ENCODE measurements at regions not wholly inside any gene's neighbourhood (a gene's known extent, or its start where the extent isn't known, plus 50 kb on each side); places are given as distances from the start of the nearest gene placed in this dataset.

DNA sequence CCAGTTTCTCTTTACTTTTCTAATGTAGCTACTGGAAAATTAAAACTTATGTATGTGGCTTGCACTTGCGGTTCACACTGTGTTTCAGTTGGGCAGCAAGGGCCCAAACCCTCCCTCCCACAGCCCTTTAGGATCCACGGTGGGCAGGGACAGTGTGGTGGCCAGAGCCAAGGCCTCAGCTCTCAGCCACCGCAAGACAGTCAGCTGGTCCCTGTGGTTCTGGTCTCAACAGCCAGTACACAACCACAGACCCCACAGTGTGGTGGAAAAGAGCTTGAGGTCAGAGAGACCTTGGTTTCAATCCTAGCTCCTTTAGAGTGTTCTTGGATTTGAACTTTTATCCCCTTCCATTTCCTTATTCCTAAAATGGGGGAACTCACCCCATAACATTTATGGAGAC lies 153.0 kb upstream of the SMIM23 start:
- TF ChIP-seq TCF12 (IDR thresholded peaks at IDR 0.05; ENCODE audit: low read depth) (no peak), CEBPB (IDR thresholded peaks at IDR 0.05) (no peak), FOXM1 (IDR thresholded peaks at IDR 0.05; ENCODE audit: borderline replicate concordance, low read depth) (no peak), MAX (IDR thresholded peaks at IDR 0.05) (no peak), EGR1 (IDR thresholded peaks at IDR 0.05) (no peak), EP300 (IDR thresholded peaks at IDR 0.05; ENCODE audit: borderline replicate concordance) (no peak), ZBTB7A (IDR thresholded peaks at IDR 0.05; ENCODE audit: low read depth) (no peak), TAF1 (IDR thresholded peaks at IDR 0.05; ENCODE audit: low read depth) (no peak), RAD21 (IDR thresholded peaks at IDR 0.05; ENCODE audit: low read depth) (no peak), NFIC (IDR thresholded peaks at IDR 0.05) (no peak), YY1 (IDR thresholded peaks at IDR 0.05; ENCODE audit: low read depth) (no peak), TEAD4 (IDR thresholded peaks at IDR 0.05) (no peak), CREB1 (IDR thresholded peaks at IDR 0.05; ENCODE audit: low read depth) (no peak)
- TF ChIP-seq, protein P1, sequence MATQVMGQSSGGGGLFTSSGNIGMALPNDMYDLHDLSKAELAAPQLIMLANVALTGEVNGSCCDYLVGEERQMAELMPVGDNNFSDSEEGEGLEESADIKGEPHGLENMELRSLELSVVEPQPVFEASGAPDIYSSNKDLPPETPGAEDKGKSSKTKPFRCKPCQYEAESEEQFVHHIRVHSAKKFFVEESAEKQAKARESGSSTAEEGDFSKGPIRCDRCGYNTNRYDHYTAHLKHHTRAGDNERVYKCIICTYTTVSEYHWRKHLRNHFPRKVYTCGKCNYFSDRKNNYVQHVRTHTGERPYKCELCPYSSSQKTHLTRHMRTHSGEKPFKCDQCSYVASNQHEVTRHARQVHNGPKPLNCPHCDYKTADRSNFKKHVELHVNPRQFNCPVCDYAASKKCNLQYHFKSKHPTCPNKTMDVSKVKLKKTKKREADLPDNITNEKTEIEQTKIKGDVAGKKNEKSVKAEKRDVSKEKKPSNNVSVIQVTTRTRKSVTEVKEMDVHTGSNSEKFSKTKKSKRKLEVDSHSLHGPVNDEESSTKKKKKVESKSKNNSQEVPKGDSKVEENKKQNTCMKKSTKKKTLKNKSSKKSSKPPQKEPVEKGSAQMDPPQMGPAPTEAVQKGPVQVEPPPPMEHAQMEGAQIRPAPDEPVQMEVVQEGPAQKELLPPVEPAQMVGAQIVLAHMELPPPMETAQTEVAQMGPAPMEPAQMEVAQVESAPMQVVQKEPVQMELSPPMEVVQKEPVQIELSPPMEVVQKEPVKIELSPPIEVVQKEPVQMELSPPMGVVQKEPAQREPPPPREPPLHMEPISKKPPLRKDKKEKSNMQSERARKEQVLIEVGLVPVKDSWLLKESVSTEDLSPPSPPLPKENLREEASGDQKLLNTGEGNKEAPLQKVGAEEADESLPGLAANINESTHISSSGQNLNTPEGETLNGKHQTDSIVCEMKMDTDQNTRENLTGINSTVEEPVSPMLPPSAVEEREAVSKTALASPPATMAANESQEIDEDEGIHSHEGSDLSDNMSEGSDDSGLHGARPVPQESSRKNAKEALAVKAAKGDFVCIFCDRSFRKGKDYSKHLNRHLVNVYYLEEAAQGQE (IDR thresholded peaks at IDR 0.05; ENCODE audit: low read depth), result no peak
- TF ChIP-seq, protein P2, sequence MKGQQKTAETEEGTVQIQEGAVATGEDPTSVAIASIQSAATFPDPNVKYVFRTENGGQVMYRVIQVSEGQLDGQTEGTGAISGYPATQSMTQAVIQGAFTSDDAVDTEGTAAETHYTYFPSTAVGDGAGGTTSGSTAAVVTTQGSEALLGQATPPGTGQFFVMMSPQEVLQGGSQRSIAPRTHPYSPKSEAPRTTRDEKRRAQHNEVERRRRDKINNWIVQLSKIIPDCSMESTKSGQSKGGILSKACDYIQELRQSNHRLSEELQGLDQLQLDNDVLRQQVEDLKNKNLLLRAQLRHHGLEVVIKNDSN (IDR thresholded peaks at IDR 0.05), result no peak

- TF ChIP-seq NFIC (IDR thresholded peaks at IDR 0.05) (no peak), TCF12 (IDR thresholded peaks at IDR 0.05; ENCODE audit: low read depth) (no peak), TAF1 (IDR thresholded peaks at IDR 0.05; ENCODE audit: low read depth) (no peak)
Measured at GRCh38 chr5:171633776-171634470, 151.7 kb upstream of the SMIM23 start.

DNA sequence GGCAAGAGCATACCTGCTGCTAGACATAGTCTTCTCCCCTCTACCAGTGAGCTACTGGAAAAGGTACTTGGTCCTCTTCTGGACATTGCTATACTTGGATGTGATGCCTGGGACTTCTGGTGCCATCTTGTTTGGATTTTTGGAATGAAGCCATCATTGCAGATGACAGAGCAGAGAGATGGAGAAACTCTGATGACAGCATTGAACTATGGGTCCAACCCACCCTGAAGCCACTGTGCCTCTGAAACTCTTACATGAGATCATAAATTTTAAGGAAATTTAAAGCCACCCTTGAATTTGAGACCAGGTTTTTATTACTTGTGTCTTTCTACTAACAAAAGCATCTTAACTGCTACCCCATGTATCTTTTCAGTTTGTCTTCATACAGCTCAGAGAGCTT lies 151.1 kb upstream of the SMIM23 start:
- TF ChIP-seq TAF1 (IDR thresholded peaks at IDR 0.05; ENCODE audit: low read depth), result no peak
- no peak for TF ChIP-seq FOXM1 (IDR thresholded peaks at IDR 0.05; ENCODE audit: borderline replicate concordance, low read depth)
- no peak for TF ChIP-seq EGR1 (IDR thresholded peaks at IDR 0.05)
- TF ChIP-seq CEBPB (IDR thresholded peaks at IDR 0.05), result no peak
- TF ChIP-seq NFIC (IDR thresholded peaks at IDR 0.05), result no peak
- TF ChIP-seq ZBTB7A (IDR thresholded peaks at IDR 0.05; ENCODE audit: low read depth), result no peak

GRCh38 chr5:171635028-171635427 lies 150.6 kb upstream of the SMIM23 start:
- TF ChIP-seq, protein P2 (IDR thresholded peaks at IDR 0.05), result no peak
- TF ChIP-seq EGR1 (IDR thresholded peaks at IDR 0.05) (no peak), CREB1 (IDR thresholded peaks at IDR 0.05; ENCODE audit: low read depth) (no peak), ZBTB7A (IDR thresholded peaks at IDR 0.05; ENCODE audit: low read depth) (no peak), EP300 (IDR thresholded peaks at IDR 0.05; ENCODE audit: borderline replicate concordance) (no peak), CEBPB (IDR thresholded peaks at IDR 0.05) (no peak), YY1 (IDR thresholded peaks at IDR 0.05; ENCODE audit: low read depth) (no peak), NFIC (IDR thresholded peaks at IDR 0.05) (no peak), TEAD4 (IDR thresholded peaks at IDR 0.05) (no peak), MAX (IDR thresholded peaks at IDR 0.05) (no peak), RAD21 (IDR thresholded peaks at IDR 0.05; ENCODE audit: low read depth) (no peak), FOXM1 (IDR thresholded peaks at IDR 0.05; ENCODE audit: borderline replicate concordance, low read depth) (no peak), TAF1 (IDR thresholded peaks at IDR 0.05; ENCODE audit: low read depth) (no peak)
- TF ChIP-seq, protein P1 (IDR thresholded peaks at IDR 0.05; ENCODE audit: low read depth), result no peak

DNA sequence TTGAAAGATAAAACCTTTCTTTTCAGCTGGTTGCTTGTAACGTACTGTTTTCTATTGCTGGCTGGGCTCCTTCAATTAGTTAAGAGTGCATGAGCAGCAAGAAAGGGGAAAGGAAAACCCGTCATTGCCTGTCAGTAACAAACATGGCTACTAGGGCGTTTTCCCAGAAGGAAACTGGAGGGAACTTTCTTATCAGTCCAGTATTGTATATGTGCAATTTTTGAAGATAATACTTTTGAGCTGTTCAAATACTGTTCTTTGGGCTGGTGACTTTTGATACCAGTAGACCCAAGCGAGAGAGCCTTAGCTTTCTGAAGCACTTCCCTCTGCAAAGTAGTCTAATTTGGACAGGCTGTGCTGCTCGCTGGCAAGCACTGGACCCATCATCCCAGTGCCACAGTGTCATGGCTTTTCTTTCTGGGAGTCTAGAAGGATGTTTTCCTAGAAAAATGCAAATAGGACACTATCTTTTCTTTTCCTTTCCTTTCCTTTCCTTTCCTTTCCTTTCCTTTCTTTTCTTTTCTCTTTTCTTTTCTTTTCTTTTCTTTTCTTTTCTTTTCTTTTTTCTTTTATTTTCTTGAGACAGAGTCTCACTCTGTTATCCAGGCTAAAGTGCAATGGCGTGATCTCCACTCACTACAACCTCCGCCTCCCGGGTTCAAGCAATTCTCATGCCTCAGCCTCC lies 149.9 kb upstream of the SMIM23 start:
- TF ChIP-seq, protein P1 (IDR thresholded peaks at IDR 0.05; ENCODE audit: low read depth), result no peak
- TF ChIP-seq NFIC (IDR thresholded peaks at IDR 0.05), result no peak
- no peak for TF ChIP-seq TEAD4 (IDR thresholded peaks at IDR 0.05)
- no peak for TF ChIP-seq EP300 (IDR thresholded peaks at IDR 0.05; ENCODE audit: borderline replicate concordance)
- TF ChIP-seq FOXM1 (IDR thresholded peaks at IDR 0.05; ENCODE audit: borderline replicate concordance, low read depth), result no peak
- TF ChIP-seq, protein P2 (IDR thresholded peaks at IDR 0.05), result no peak
- no peak for TF ChIP-seq TCF12 (IDR thresholded peaks at IDR 0.05; ENCODE audit: low read depth)
- no peak for TF ChIP-seq CREB1 (IDR thresholded peaks at IDR 0.05; ENCODE audit: low read depth)
- TF ChIP-seq CEBPB (IDR thresholded peaks at IDR 0.05), result no peak
- no peak for TF ChIP-seq EGR1 (IDR thresholded peaks at IDR 0.05)
- TF ChIP-seq MAX (IDR thresholded peaks at IDR 0.05), result no peak
- no peak for TF ChIP-seq YY1 (IDR thresholded peaks at IDR 0.05; ENCODE audit: low read depth)
- no peak for TF ChIP-seq TAF1 (IDR thresholded peaks at IDR 0.05; ENCODE audit: low read depth)
- no peak for TF ChIP-seq RAD21 (IDR thresholded peaks at IDR 0.05; ENCODE audit: low read depth)
- TF ChIP-seq ZBTB7A (IDR thresholded peaks at IDR 0.05; ENCODE audit: low read depth), result no peak
